ENCODE measurements at regions not wholly inside any gene's neighbourhood (a gene's known extent, or its start where the extent isn't known, plus 50 kb on each side); places are given as distances from the start of the nearest gene placed in this dataset.

GRCh38 chr7:94336009-94336408 lies 58.7 kb upstream of the COL1A2 start:
- TF ChIP-seq CTCF (conservative IDR thresholded peaks at IDR 0.05 in 1 of 2, IDR thresholded peaks at IDR 0.05 in 1 of 2; ENCODE audit: low read depth in 1 of 2, low read length in 2 of 2): no peak
- TF ChIP-seq EZH2 (IDR thresholded peaks at IDR 0.05; ENCODE audit: low read length, missing control alignments): no peak
